ENCODE measurements at regions not wholly inside any gene's neighbourhood (a gene's known extent, or its start where the extent isn't known, plus 50 kb on each side); places are given as distances from the start of the nearest gene placed in this dataset.

- H3K4me3 ChIP-seq (ENCODE audit: low read length): no peak overlapping the region
These were observed 63.6 kb downstream of the MAF start for GRCh38 chr16:79536958-79537357.

GRCh38 chr16:79535130-79535529 lies 65.4 kb downstream of the MAF start:
- Histone ChIP-seq H3K9me2 (ENCODE audit: insufficient read depth, low read length) (no peaks in the 10 kb centered on the region), H3F3A (ENCODE audit: insufficient read depth, low read length, poor library complexity, severe bottlenecking) (no peaks in the 10 kb centered on the region), H3K36me3 (ENCODE audit: insufficient read depth, low read length) (no peaks in the 10 kb centered on the region), H4K20me1 (ENCODE audit: insufficient read depth) (no peaks in the 10 kb centered on the region), H2AFZ (ENCODE audit: low read depth, low read length) (no peak overlapping the region), H3K4me3 (ENCODE audit: low read length) (no peak overlapping the region), H3K9me3 (ENCODE audit: low read length) (no peaks in the 10 kb centered on the region), H3K27me3 (ENCODE audit: insufficient read depth, low read depth, low read length) (no peaks in the 10 kb centered on the region), H3K27ac (ENCODE audit: low read length) (no peak overlapping the region), H3K9ac (ENCODE audit: low read length) (no peak overlapping the region), H3K79me2 (replicated peaks; ENCODE audit: insufficient read depth, low read length) (no peaks in the 10 kb centered on the region), H3K4me2 (ENCODE audit: low read length) (no peak overlapping the region)
- TF ChIP-seq MXI1 (conservative IDR thresholded peaks at IDR 0.05; ENCODE audit: poor library complexity, severe bottlenecking): no peak
- TF ChIP-seq POLR2AphosphoS5 (IDR thresholded peaks at IDR 0.05): no peak
- no peak for TF ChIP-seq SMC3 (conservative IDR thresholded peaks at IDR 0.05; ENCODE audit: poor library complexity)
- TF ChIP-seq EP300 (conservative IDR thresholded peaks at IDR 0.05; ENCODE audit: poor library complexity, severe bottlenecking): no peak
- TF ChIP-seq EZH2 (IDR thresholded peaks at IDR 0.05; ENCODE audit: borderline replicate concordance, insufficient read depth, low read length, poor library complexity, severe bottlenecking): no peak
- no peak for TF ChIP-seq RAD21 (conservative IDR thresholded peaks at IDR 0.05)

More at GRCh38 chr16:79536958-79537357, 63.6 kb downstream of the MAF start:
- no peak for TF ChIP-seq MXI1 (conservative IDR thresholded peaks at IDR 0.05; ENCODE audit: poor library complexity, severe bottlenecking)
- no peaks in the 10 kb centered on the region for H3K27me3 ChIP-seq (ENCODE audit: insufficient read depth, low read depth, low read length)
- H3K9me2 ChIP-seq (ENCODE audit: insufficient read depth, low read length): no peaks in the 10 kb centered on the region
- H3K9me3 ChIP-seq (ENCODE audit: low read length): no peaks in the 10 kb centered on the region
- no peak overlapping the region for H3K9ac ChIP-seq (ENCODE audit: low read length)
- no peaks in the 10 kb centered on the region for H3K79me2 ChIP-seq (replicated peaks; ENCODE audit: insufficient read depth, low read length)
- no peak overlapping the region for H3K27ac ChIP-seq (ENCODE audit: low read length)
- no peaks in the 10 kb centered on the region for H4K20me1 ChIP-seq (ENCODE audit: insufficient read depth)
- H2AFZ ChIP-seq (ENCODE audit: low read depth, low read length): no peak overlapping the region
- no peaks in the 10 kb centered on the region for H3F3A ChIP-seq (ENCODE audit: insufficient read depth, low read length, poor library complexity, severe bottlenecking)
- H3K4me2 ChIP-seq (ENCODE audit: low read length): no peak overlapping the region
- H3K36me3 ChIP-seq (ENCODE audit: insufficient read depth, low read length): no peaks in the 10 kb centered on the region

GRCh38 chr16:79534143-79534542 lies 66.4 kb downstream of the MAF start:
- Histone ChIP-seq H3K9me3 (ENCODE audit: low read length) (no peaks in the 10 kb centered on the region), H3K27me3 (ENCODE audit: insufficient read depth, low read depth, low read length) (no peaks in the 10 kb centered on the region), H3K9me2 (ENCODE audit: insufficient read depth, low read length) (no peaks in the 10 kb centered on the region), H2AFZ (ENCODE audit: low read depth, low read length) (no peak overlapping the region), H4K20me1 (ENCODE audit: insufficient read depth) (no peaks in the 10 kb centered on the region), H3K36me3 (ENCODE audit: insufficient read depth, low read length) (no peaks in the 10 kb centered on the region), H3K79me2 (replicated peaks; ENCODE audit: insufficient read depth, low read length) (no peaks in the 10 kb centered on the region), H3K4me2 (ENCODE audit: low read length) (no peak overlapping the region), H3F3A (ENCODE audit: insufficient read depth, low read length, poor library complexity, severe bottlenecking) (no peaks in the 10 kb centered on the region), H3K9ac (ENCODE audit: low read length) (no peak overlapping the region), H3K4me3 (ENCODE audit: low read length) (no peak overlapping the region), H3K27ac (ENCODE audit: low read length) (no peak overlapping the region)
- TF ChIP-seq CTCF (IDR thresholded peaks at IDR 0.05; ENCODE audit: poor library complexity, severe bottlenecking): no peak
- no peak for TF ChIP-seq MXI1 (conservative IDR thresholded peaks at IDR 0.05; ENCODE audit: poor library complexity, severe bottlenecking)
- TF ChIP-seq EP300 (conservative IDR thresholded peaks at IDR 0.05; ENCODE audit: poor library complexity, severe bottlenecking): no peak
- TF ChIP-seq RAD21 (conservative IDR thresholded peaks at IDR 0.05): no peak
- TF ChIP-seq REST (IDR thresholded peaks at IDR 0.05; ENCODE audit: borderline replicate concordance): no peak
- TF ChIP-seq TAF1 (IDR thresholded peaks at IDR 0.05; ENCODE audit: low read depth): no peak
- TF ChIP-seq SMC3 (conservative IDR thresholded peaks at IDR 0.05; ENCODE audit: poor library complexity): no peak

Measured in neural cell (in vitro differentiated cells).